OCI-LY7 (cell line): ENCODE measurements at regions not wholly inside any gene's neighbourhood (a gene's known extent, or its start where the extent isn't known, plus 50 kb on each side); places are given as distances from the start of the nearest gene placed in this dataset.

Source experiments
- BruUV-seq: library from RNA; stranded (reverse); fragments of 400-500 nt; replicated peaks from 2 replicates; lab custom pipeline; 2021; lab: Mats Ljungman, UMichigan
- CTCF ChIA-PET: fragments of 300-600 bp; sonication (Branson Sonifier 250); formaldehyde crosslinking; loops from one replicate; lab custom pipeline; 2022; ENCODE audit warnings: antibody characterized with exemption; ENCODE audit not compliant: unreplicated experiment; lab: Charles Lee
- POLR2A ChIA-PET: fragments of 300-600 bp; sonication (Branson Sonifier 250); formaldehyde crosslinking; loops from one replicate; lab custom pipeline; 2022; ENCODE audit warnings: antibody characterized with exemption; lab: Charles Lee
- DNase-seq: peaks from one replicate; pipeline ENCODE4 v3.0.0-alpha.2; 2015; ENCODE audit warnings: low spot score
- H2AFZ ChIP-seq: fragments of 200-600 bp; sonication (generic), shearing (Covaris generic); 2 replicates; pipeline ENCODE4 v1.6.1; 2014; ENCODE audit warnings: mild to moderate bottlenecking, antibody characterized with exemption, low read length, moderate library complexity
- H3K27ac ChIP-seq: fragments of 200-600 bp; sonication (generic); 2 replicates; pipeline ENCODE4 v1.5.1; 2014; ENCODE audit warnings: mixed run types, low read depth, mild to moderate bottlenecking, moderate library complexity, low read length, inconsistent platforms; ENCODE audit not compliant: poor library complexity, severe bottlenecking
- H3K36me3 ChIP-seq: fragments of 200-600 bp; sonication (generic); 2 replicates; pipeline ENCODE4 v1.6.1; 2014; ENCODE audit warnings: mild to moderate bottlenecking, antibody characterized with exemption, low read length, moderate library complexity, mixed read lengths; ENCODE audit not compliant: insufficient read depth
- H3K4me1 ChIP-seq: fragments of 200-600 bp; sonication (generic); 2 replicates; pipeline ENCODE4 v1.5.1; 2014; ENCODE audit warnings: mild to moderate bottlenecking, low read length; ENCODE audit not compliant: insufficient read depth, poor library complexity, severe bottlenecking
- H3K4me2 ChIP-seq: fragments of 200-600 bp; sonication (generic); 2 replicates; pipeline ENCODE4 v1.6.1; 2014; ENCODE audit warnings: mild to moderate bottlenecking, low read length
- H3K4me3 ChIP-seq: fragments of 200-600 bp; sonication (generic); 2 replicates; pipeline ENCODE4 v1.5.1; 2014; ENCODE audit warnings: mild to moderate bottlenecking, low read depth, low read length; ENCODE audit not compliant: poor library complexity, severe bottlenecking
- H3K79me2 ChIP-seq: fragments of 200-600 bp; sonication (generic); 2 replicates; pipeline ENCODE4 v1.6.1; 2016; ENCODE audit warnings: low read depth, mild to moderate bottlenecking, low read length, moderate library complexity, mixed read lengths; ENCODE audit not compliant: insufficient read depth
- H3K9me2 ChIP-seq: fragments of 200-600 bp; sonication (generic); 2 replicates; pipeline ENCODE4 v1.6.1; 2016; ENCODE audit warnings: mild to moderate bottlenecking, low read length, mixed read lengths; ENCODE audit not compliant: insufficient read depth
- H3K9me3 ChIP-seq: fragments of 200-600 bp; sonication (generic); 2 replicates; pipeline ENCODE4 v1.6.1; 2014; ENCODE audit warnings: mild to moderate bottlenecking, mixed run types, low read length, mixed read lengths
- H4K20me1 ChIP-seq: fragments of 200-600 bp; sonication (generic); 2 replicates; pipeline ENCODE4 v1.6.1; 2014; ENCODE audit warnings: mild to moderate bottlenecking, antibody characterized with exemption, low read length, moderate library complexity, mixed read lengths; ENCODE audit not compliant: insufficient read depth
- CTCF ChIP-seq: fragments of 200-600 bp; sonication (generic); conservative IDR thresholded peaks from 2 replicates; pipeline ENCODE4 v1.5.1; 2014; ENCODE audit warnings: mild to moderate bottlenecking, antibody characterized with exemption, low read length, moderate library complexity, mixed read lengths
- EZH2phosphoT487 ChIP-seq: fragments of 200-600 bp; sonication (generic); IDR thresholded peaks from 2 replicates; pipeline ENCODE4 v1.6.1; 2018; ENCODE audit warnings: low read depth, borderline replicate concordance, mild to moderate bottlenecking, mixed run types, antibody characterized with exemption, low read length, moderate library complexity, mixed read lengths
- intact Hi-C: fragments of 100-400 bp; cut with micrococcal nuclease; formaldehyde crosslinking; loops from one replicate; pipeline ENCODE4 v1.10.0; 2022; ENCODE audit not compliant: unreplicated experiment

- intact Hi-C loops: no loop called here
Measured at GRCh38 chr5:2906302-2907090, 155.0 kb upstream of the IRX2 start.

GRCh38 chr5:2905741-2906140, 154.3 kb upstream of the IRX2 start:
- POLR2A ChIA-PET: no interaction called here
- no peaks in the 10 kb centered on the region for H4K20me1 ChIP-seq
- H2AFZ ChIP-seq: no peak overlapping the region
- intact Hi-C loops: no loop called here
- no peaks in the 10 kb centered on the region for H3K79me2 ChIP-seq
- BruUV-seq: no TSS peak
- no peak overlapping the region for H3K27ac ChIP-seq
- no peaks in the 10 kb centered on the region for H3K9me3 ChIP-seq
- H3K9me2 ChIP-seq: no peaks in the 10 kb centered on the region
- no peak for DNase-seq
- no peaks in the 10 kb centered on the region for H3K36me3 ChIP-seq
- TF ChIP-seq CTCF (no peak), EZH2phosphoT487 (no peak)
- no peak overlapping the region for H3K4me2 ChIP-seq
- CTCF ChIA-PET: no interaction called here
- H3K4me1 ChIP-seq: no peaks in the 10 kb centered on the region
- no peak overlapping the region for H3K4me3 ChIP-seq

More at GRCh38 chr5:2906302-2907090, 155.0 kb upstream of the IRX2 start:
- Histone ChIP-seq H3K4me3 (no peak overlapping the region), H3K9me2 (no peaks in the 10 kb centered on the region), H3K27ac (no peak overlapping the region), H3K79me2 (no peaks in the 10 kb centered on the region), H2AFZ (no peak overlapping the region), H3K36me3 (no peaks in the 10 kb centered on the region), H3K4me2 (no peak overlapping the region), H3K4me1 (no peaks in the 10 kb centered on the region), H4K20me1 (no peaks in the 10 kb centered on the region), H3K9me3 (no peaks in the 10 kb centered on the region)
- BruUV-seq: no TSS peak
- TF ChIP-seq CTCF (no peak), EZH2phosphoT487 (no peak)
- POLR2A ChIA-PET: no interaction called here
- no peak for DNase-seq
- CTCF ChIA-PET: no interaction called here

GRCh38 chr5:2904956-2905355, 153.5 kb upstream of the IRX2 start:
- Histone ChIP-seq H3K9me2 (no peaks in the 10 kb centered on the region), H3K4me1 (no peaks in the 10 kb centered on the region), H4K20me1 (no peaks in the 10 kb centered on the region), H3K27ac (no peak overlapping the region), H3K36me3 (no peaks in the 10 kb centered on the region), H3K9me3 (no peaks in the 10 kb centered on the region), H2AFZ (no peak overlapping the region), H3K4me3 (no peak overlapping the region), H3K79me2 (no peaks in the 10 kb centered on the region), H3K4me2 (no peak overlapping the region)
- POLR2A ChIA-PET: no interaction called here
- intact Hi-C loops: no loop called here
- no peak for DNase-seq
- no TSS peak for BruUV-seq
- TF ChIP-seq EZH2phosphoT487: no peak
- no peak for TF ChIP-seq CTCF
- CTCF ChIA-PET: no interaction called here
